IMR-90 (cell line): ENCODE measurements at regions not wholly inside any gene's neighbourhood (a gene's known extent, or its start where the extent isn't known, plus 50 kb on each side); places are given as distances from the start of the nearest gene placed in this dataset.

Source experiments
- ATAC-seq: fragments of 200-7000 bp; cut with Tn5 transposase; 2 replicates; pipeline ENCODE4 v1.9.1; 2020; ENCODE audit warnings: low read depth, mild to moderate bottlenecking, moderate library complexity
- BruUV-seq: library from RNA; stranded (reverse); fragments of 400-500 nt; replicated peaks from 2 replicates; lab custom pipeline; 2021; lab: Mats Ljungman, UMichigan
- CTCF ChIA-PET: fragments of 300-600 bp; formaldehyde crosslinking; extraction: SDS; loops from one replicate; lab custom pipeline; 2021; ENCODE audit warnings: antibody characterized with exemption; lab: Yijun Ruan, JAX
- POLR2A ChIA-PET: fragments of 300-600 bp; sonication (Branson Sonifier 250); formaldehyde crosslinking; loops from one replicate; lab custom pipeline; 2022; ENCODE audit warnings: antibody characterized with exemption; ENCODE audit not compliant: unreplicated experiment; lab: Charles Lee
- DNase-seq: peaks from one replicate; pipeline ENCODE4 v3.0.0; 2013
- H2AFZ ChIP-seq: replicated peaks from 2 replicates; pipeline ENCODE3; 2013; ENCODE audit warnings: low read length, mild to moderate bottlenecking; ENCODE audit not compliant: poor library complexity
- H2AK5ac ChIP-seq: 2 replicates; pipeline ENCODE4 v1.6.1; 2013; ENCODE audit warnings: low read depth, low read length, inconsistent platforms
- H2AK9ac ChIP-seq: replicated peaks from 2 replicates; pipeline ENCODE3; 2013; ENCODE audit warnings: mild to moderate bottlenecking, low read depth, low read length, moderate library complexity; ENCODE audit not compliant: poor library complexity
- H2BK120ac ChIP-seq: 2 replicates; pipeline ENCODE4 v1.6.1; 2013; ENCODE audit warnings: low read depth, low read length, inconsistent platforms
- H2BK15ac ChIP-seq: 3 replicates; pipeline ENCODE4 v1.6.1; 2013; ENCODE audit warnings: low read depth, low read length, inconsistent platforms
- H2BK20ac ChIP-seq: 2 replicates; pipeline ENCODE4 v1.6.1; 2013; ENCODE audit warnings: low read depth, mild to moderate bottlenecking, inconsistent platforms, low read length, moderate library complexity
- H2BK5ac ChIP-seq: 2 replicates; pipeline ENCODE4 v1.6.1; 2013; ENCODE audit warnings: mild to moderate bottlenecking, low read depth, low read length, inconsistent platforms; ENCODE audit not compliant: poor library complexity, severe bottlenecking
- H3K14ac ChIP-seq: replicated peaks from 2 replicates; pipeline ENCODE4 v1.6.1; 2013; ENCODE audit warnings: low read depth, low read length, inconsistent platforms
- H3K18ac ChIP-seq: 2 replicates; pipeline ENCODE4 v1.6.1; 2013; ENCODE audit warnings: low read depth, low read length, control low read depth
- H3K23ac ChIP-seq: 2 replicates; pipeline ENCODE4 v1.6.1; 2013; ENCODE audit warnings: low read depth, low read length, inconsistent platforms
- H3K27ac ChIP-seq: 2 replicates; pipeline ENCODE4 v1.5.1; 2013; ENCODE audit warnings: mild to moderate bottlenecking, control low read depth, low read length; ENCODE audit not compliant: insufficient read depth
- H3K27me3 ChIP-seq: 2 replicates; pipeline ENCODE4 v1.6.1; 2013; ENCODE audit warnings: low read length; ENCODE audit not compliant: control insufficient read depth, insufficient read depth
- H3K36me3 ChIP-seq: 2 replicates; pipeline ENCODE4 v1.6.1; 2013; ENCODE audit warnings: low read length, mixed read lengths; ENCODE audit not compliant: control insufficient read depth, insufficient read depth
- H3K4ac ChIP-seq: 2 replicates; pipeline ENCODE4 v1.6.1; 2013; ENCODE audit warnings: low read depth, low read length, inconsistent platforms
- H3K4me1 ChIP-seq: 2 replicates; pipeline ENCODE4 v1.6.1; 2013; ENCODE audit warnings: low read length, mixed read lengths; ENCODE audit not compliant: control insufficient read depth, insufficient read depth
- H3K4me2 ChIP-seq: 2 replicates; pipeline ENCODE4 v1.6.1; 2013; ENCODE audit warnings: low read depth, mild to moderate bottlenecking, control low read depth, low read length, moderate library complexity
- H3K4me3 ChIP-seq: 2 replicates; pipeline ENCODE4 v1.5.1; 2013; ENCODE audit warnings: low read depth, mild to moderate bottlenecking, control low read depth, low read length, moderate library complexity; ENCODE audit not compliant: insufficient read depth
- H3K56ac ChIP-seq: 2 replicates; pipeline ENCODE4 v1.6.1; 2013; ENCODE audit warnings: low read length, inconsistent platforms; ENCODE audit not compliant: insufficient read depth; ENCODE audit errors: extremely low read depth
- H3K79me1 ChIP-seq, 2 experiments: 2 replicates each; pipeline ENCODE4 v1.6.1; 2013; ENCODE audit warnings: low read length in 2 of 2, inconsistent platforms in 1 of 2, low read depth in 1 of 2
- H3K9ac ChIP-seq: 2 replicates; pipeline ENCODE4 v1.6.1; 2013; ENCODE audit warnings: low read depth, low read length, control low read depth
- H3K9me1 ChIP-seq: 2 replicates; pipeline ENCODE4 v1.6.1; 2013; ENCODE audit warnings: low read length, inconsistent platforms; ENCODE audit not compliant: insufficient read depth
- H3K9me3 ChIP-seq: 2 replicates; pipeline ENCODE4 v1.6.1; 2013; ENCODE audit warnings: low read length; ENCODE audit not compliant: control insufficient read depth, insufficient read depth
- H4K20me1 ChIP-seq: 2 replicates; pipeline ENCODE4 v1.6.1; 2013; ENCODE audit warnings: low read length, inconsistent platforms; ENCODE audit not compliant: insufficient read depth
- H4K5ac ChIP-seq: 2 replicates; pipeline ENCODE4 v1.6.1; 2013; ENCODE audit warnings: mild to moderate bottlenecking, low read depth, low read length, control low read depth
- H4K8ac ChIP-seq, 2 experiments: 2 replicates each; pipeline ENCODE4 v1.6.1; 2013; ENCODE audit warnings: low read depth in 2 of 2, low read length in 2 of 2, control low read depth in 1 of 2, inconsistent platforms in 1 of 2
- H4K91ac ChIP-seq: 2 replicates; pipeline ENCODE4 v1.6.1; 2013; ENCODE audit warnings: low read depth, low read length, inconsistent platforms; ENCODE audit not compliant: insufficient read depth
- BHLHE40 ChIP-seq: fragments of 150-350 bp; IDR thresholded peaks from 2 replicates; pipeline ENCODE4 v1.6.1; 2016; ENCODE audit warnings: mild to moderate bottlenecking, low read depth, low read length
- CEBPB ChIP-seq: IDR thresholded peaks from 2 replicates; pipeline ENCODE4 v1.6.1; 2012; ENCODE audit warnings: low read depth, low read length, improper control_type of control experiment
- CHD1 ChIP-seq: IDR thresholded peaks from 2 replicates; pipeline ENCODE4 v1.6.1; 2012; ENCODE audit warnings: low read depth, low read length, improper control_type of control experiment
- CTCF ChIP-seq: conservative IDR thresholded peaks from 2 replicates; pipeline ENCODE4 v1.5.1; 2012; ENCODE audit warnings: mild to moderate bottlenecking, low read depth, low read length, improper control_type of control experiment
- FOS ChIP-seq: fragments of 150-350 bp; IDR thresholded peaks from 2 replicates; pipeline ENCODE4 v1.6.1; 2016; ENCODE audit warnings: low read depth, low read length
- MAFK ChIP-seq: IDR thresholded peaks from 2 replicates; pipeline ENCODE4 v1.6.1; 2012; ENCODE audit warnings: low read depth, low read length, improper control_type of control experiment
- MAZ ChIP-seq: IDR thresholded peaks from 2 replicates; pipeline ENCODE4 v1.6.1; 2012; ENCODE audit warnings: low read depth, mild to moderate bottlenecking, low read length, improper control_type of control experiment, moderate library complexity, borderline replicate concordance
- MXI1 ChIP-seq: IDR thresholded peaks from 2 replicates; pipeline ENCODE4 v1.6.1; 2012; ENCODE audit warnings: low read depth, mild to moderate bottlenecking, low read length, moderate library complexity, borderline replicate concordance
- NFE2L2 ChIP-seq: fragments of 150-350 bp; IDR thresholded peaks from 2 replicates; pipeline ENCODE4 v1.6.1; 2016; ENCODE audit warnings: low read depth, mild to moderate bottlenecking, low read length
- POLR2A ChIP-seq: IDR thresholded peaks from 2 replicates; pipeline ENCODE4 v1.6.1; 2012; ENCODE audit warnings: mild to moderate bottlenecking, low read depth, low read length
- RAD21 ChIP-seq: IDR thresholded peaks from 2 replicates; pipeline ENCODE4 v1.6.1; 2012; ENCODE audit warnings: low read length, improper control_type of control experiment
- RCOR1 ChIP-seq: IDR thresholded peaks from 2 replicates; pipeline ENCODE4 v1.6.1; 2012; ENCODE audit warnings: mild to moderate bottlenecking, low read length, improper control_type of control experiment; ENCODE audit not compliant: insufficient replicate concordance
- RFX5 ChIP-seq: IDR thresholded peaks from 2 replicates; pipeline ENCODE4 v1.8.0; 2012; ENCODE audit warnings: low read depth, mild to moderate bottlenecking, low read length, moderate library complexity
- SMC3 ChIP-seq: fragments of 150-350 bp; IDR thresholded peaks from 2 replicates; pipeline ENCODE4 v1.6.1; 2016; ENCODE audit warnings: low read depth, mild to moderate bottlenecking, antibody characterized with exemption, low read length, moderate library complexity
- USF2 ChIP-seq: fragments of 150-350 bp; IDR thresholded peaks from 2 replicates; pipeline ENCODE4 v1.6.1; 2017; ENCODE audit warnings: mild to moderate bottlenecking, antibody characterized with exemption, low read length, low read depth
- WGBS, 2 experiments: methylation state at CpG; one replicate each; pipeline versions ENCODE4 v1.1.5 to v1.1.7; 2013; ENCODE audit warnings: missing lambda C conversion rate in 2 of 2; ENCODE audit not compliant: insufficient read length in 1 of 2; ENCODE audit errors: extremely low coverage in 2 of 2; 5-methylcytosine and 5-hydroxymethylcytosine counted together
- dilution Hi-C: fragments of 300-500 bp; cut with HindIII; formaldehyde crosslinking; loops from one replicate; pipeline ENCODE4 v1.14.3; 2018; ENCODE audit warnings: low sequenced_read_pairs; ENCODE audit not compliant: unreplicated experiment
- in situ Hi-C: fragments of 300-500 bp; cut with MboI; formaldehyde crosslinking; loops from 3 replicates; pipeline ENCODE4 v1.14.3; 2019; ENCODE audit warnings: low sequenced_read_pairs, inconsistent platforms, mixed read lengths
- intact Hi-C: fragments of 100-400 bp; cut with micrococcal nuclease; formaldehyde crosslinking; loops from 2 replicates; pipeline ENCODE4 v1.10.0; 2022
- TF ChIP-seq, protein P1 (sequence below): fragments of 150-350 bp; IDR thresholded peaks from 2 replicates; pipeline ENCODE4 v1.6.1; 2016; ENCODE audit warnings: low read depth, mild to moderate bottlenecking, low read length, moderate library complexity, borderline replicate concordance

GRCh38 chr4:108560616-108561015 lies 59.8 kb upstream of the RPL34 start:
- in situ Hi-C loops = no loop called here
- Histone ChIP-seq H3K4me3 (no peak overlapping the region), H4K5ac (no peak overlapping the region), H3K79me1 (no peaks in the 10 kb centered on the region), H2AFZ (no peak overlapping the region), H3K9me1 (no peaks in the 10 kb centered on the region), H2AK5ac (no peak overlapping the region), H2BK15ac (no peak overlapping the region), H3K4me1 (no peaks in the 10 kb centered on the region), H3K23ac (no peak overlapping the region), H2BK20ac (no peak overlapping the region), H3K4ac (no peak overlapping the region), H4K8ac (no peak overlapping the region), H2BK120ac (no peak overlapping the region), H4K91ac (no peak overlapping the region), H3K9me3 (no peaks in the 10 kb centered on the region), H3K9ac (no peak overlapping the region), H2AK9ac (no peak overlapping the region), H3K27me3 (peaks cover 4% of the 10 kb centered on the region), H3K56ac (no peak overlapping the region), H3K18ac (no peak overlapping the region), H2BK5ac (no peak overlapping the region), H4K20me1 (no peaks in the 10 kb centered on the region), H3K36me3 (no peaks in the 10 kb centered on the region), H3K27ac (no peak overlapping the region), H3K4me2 (no peak overlapping the region), H3K14ac (no peak overlapping the region)
- CTCF ChIA-PET = interaction anchor here (1.0 to 1.6 kb wide), 2 partner anchors 10 to 12 kb away, joined by 3 to 8 read pairs; no protein-coding TSS in a partner anchor
- TF ChIP-seq MXI1 (no peak), MAZ (no peak), CTCF (no peak), SMC3 (no peak), CHD1 (no peak), BHLHE40 (no peak), POLR2A (no peak), FOS (no peak), USF2 (no peak), MAFK (no peak), RCOR1 (no peak), RFX5 (no peak), NFE2L2 (no peak), CEBPB (no peak), RAD21 (no peak)
- TF ChIP-seq, protein P1, sequence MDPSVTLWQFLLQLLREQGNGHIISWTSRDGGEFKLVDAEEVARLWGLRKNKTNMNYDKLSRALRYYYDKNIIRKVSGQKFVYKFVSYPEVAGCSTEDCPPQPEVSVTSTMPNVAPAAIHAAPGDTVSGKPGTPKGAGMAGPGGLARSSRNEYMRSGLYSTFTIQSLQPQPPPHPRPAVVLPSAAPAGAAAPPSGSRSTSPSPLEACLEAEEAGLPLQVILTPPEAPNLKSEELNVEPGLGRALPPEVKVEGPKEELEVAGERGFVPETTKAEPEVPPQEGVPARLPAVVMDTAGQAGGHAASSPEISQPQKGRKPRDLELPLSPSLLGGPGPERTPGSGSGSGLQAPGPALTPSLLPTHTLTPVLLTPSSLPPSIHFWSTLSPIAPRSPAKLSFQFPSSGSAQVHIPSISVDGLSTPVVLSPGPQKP = no peak
- no CpG with 5 or more reads among the region's 4 CpGs for WGBS, 2 experiments
- intact Hi-C loops = no loop called here
- no peak for DNase-seq
- POLR2A ChIA-PET = no interaction called here
- no TSS peak for BruUV-seq
- ATAC-seq = no peak
- dilution Hi-C loops = no loop called here
